HG03066 (cell line): ENCODE measurements at regions not wholly inside any gene's neighbourhood (a gene's known extent, or its start where the extent isn't known, plus 50 kb on each side); places are given as distances from the start of the nearest gene placed in this dataset.

Experiments
- ATAC-seq: cut with Tn5 transposase; IDR thresholded peaks from one replicate; pipeline ENCODE4 v1.9.1; 2021; ENCODE audit warnings: low read depth; ENCODE audit not compliant: unreplicated experiment

GRCh38 chr6:50591135-50591534, 122.2 kb upstream of the TFAP2D start:
- ATAC-seq, result no peak

GRCh38 chr6:50600280-50600679, 113.0 kb upstream of the TFAP2D start:
- ATAC-seq, result no peak

- peak; percentile 58 for ATAC-seq
Observed at GRCh38 chr6:50602292-50602691, 111.0 kb upstream of the TFAP2D start.

- ATAC-seq, result no peak
Observed at GRCh38 chr6:50608421-50608820, 104.9 kb upstream of the TFAP2D start.

- ATAC-seq, result no peak
Observed at GRCh38 chr6:50610562-50610961, 102.8 kb upstream of the TFAP2D start.

- ATAC-seq, result no peak
Observed at GRCh38 chr6:50635429-50635828, 77.9 kb upstream of the TFAP2D start.

- ATAC-seq, result no peak
Observed at GRCh38 chr6:50637267-50637666, 76.1 kb upstream of the TFAP2D start.

- ATAC-seq, result no peak
Observed at GRCh38 chr6:50649086-50649485, 64.2 kb upstream of the TFAP2D start.

GRCh38 chr6:50653253-50653652, 60.1 kb upstream of the TFAP2D start:
- ATAC-seq, result no peak

GRCh38 chr6:50654155-50654554, 59.2 kb upstream of the TFAP2D start:
- ATAC-seq, result no peak

- ATAC-seq, result no peak
Observed at GRCh38 chr6:50655848-50656453, 57.4 kb upstream of the TFAP2D start.

- ATAC-seq, result no peak
Observed at GRCh38 chr6:50657513-50657912, 55.8 kb upstream of the TFAP2D start.

- no peak for ATAC-seq
Observed at GRCh38 chr6:50658561-50658960, 54.8 kb upstream of the TFAP2D start.

GRCh38 chr6:50661636-50662035, 51.7 kb upstream of the TFAP2D start:
- ATAC-seq, result no peak
